ENCODE measurements at regions not wholly inside any gene's neighbourhood (a gene's known extent, or its start where the extent isn't known, plus 50 kb on each side); places are given as distances from the start of the nearest gene placed in this dataset.
"Not testable (repeated sequence)": the region's sequence is repeated elsewhere in the genome, so short reads cannot be mapped to it uniquely, and the experiment has no call there.

- H3K27me3 ChIP-seq (ENCODE audit: insufficient read depth, low read length); H3K27ac ChIP-seq (ENCODE audit: low read depth, low read length); H3K79me2 ChIP-seq (ENCODE audit: insufficient read depth, low read length); H2AFZ ChIP-seq (ENCODE audit: low read depth, low read length, poor library complexity, severe bottlenecking); DNase-seq (ENCODE audit: low read depth, low spot score); H3K9ac ChIP-seq (ENCODE audit: low read length); H3K36me3 ChIP-seq (ENCODE audit: control insufficient read depth in 1 of 2, insufficient read depth in 2 of 2, low read length in 2 of 2); H4K20me1 ChIP-seq (ENCODE audit: insufficient read depth); H3K9me2 ChIP-seq (ENCODE audit: insufficient read depth); POLR2A ChIA-PET; H3K4me1 ChIP-seq (ENCODE audit: control insufficient read depth in 1 of 2, insufficient read depth in 2 of 2, low read length in 2 of 2); RAD21 ChIA-PET (ENCODE audit: low non-redundant PET in 1 of 2, low total read pairs in 2 of 2, uncharacterized antibody in 2 of 2, unreplicated experiment in 2 of 2); CTCF ChIA-PET; H3K9me3 ChIP-seq (ENCODE audit: control insufficient read depth in 1 of 2, insufficient read depth in 1 of 2, low read depth in 1 of 2, low read length in 2 of 2); intact Hi-C loops (cut with micrococcal nuclease); H3K4me2 ChIP-seq (ENCODE audit: low read length); BruUV-seq (replicated peaks); H3K4me3 ChIP-seq (replicated peaks in 1 of 2; ENCODE audit: low read depth in 1 of 2, low read length in 2 of 2); ATAC-seq: not testable (repeated sequence)
These were observed 250.9 kb upstream of the B3GALT2 start for GRCh38 chr1:193437333-193437732.

- Histone ChIP-seq H3K36me3 (ENCODE audit: control insufficient read depth in 1 of 2, insufficient read depth in 2 of 2, low read length in 2 of 2) (no peaks in the 10 kb centered on the region), H3K4me2 (ENCODE audit: low read length) (no peak overlapping the region), H4K20me1 (ENCODE audit: insufficient read depth) (no peaks in the 10 kb centered on the region), H3K4me3 (replicated peaks in 1 of 2; ENCODE audit: low read depth in 1 of 2, low read length in 2 of 2) (no peak overlapping the region), H3K9me2 (ENCODE audit: insufficient read depth) (no peaks in the 10 kb centered on the region), H3K27me3 (ENCODE audit: insufficient read depth, low read length) (no peaks in the 10 kb centered on the region), H2AFZ (ENCODE audit: low read depth, low read length, poor library complexity, severe bottlenecking) (no peak overlapping the region), H3K4me1 (ENCODE audit: control insufficient read depth in 1 of 2, insufficient read depth in 2 of 2, low read length in 2 of 2) (no peaks in the 10 kb centered on the region), H3K27ac (ENCODE audit: low read depth, low read length) (no peak overlapping the region), H3K79me2 (ENCODE audit: insufficient read depth, low read length) (no peaks in the 10 kb centered on the region), H3K9ac (ENCODE audit: low read length) (no peak overlapping the region), H3K9me3 (ENCODE audit: control insufficient read depth in 1 of 2, insufficient read depth in 1 of 2, low read depth in 1 of 2, low read length in 2 of 2) (peaks cover 6 to 7% of the 10 kb centered on the region in 2 experiments; a peak in 2 of 4 replicates)
- ChIA-PET CTCF (no interaction called here), POLR2A (no interaction called here), RAD21 (ENCODE audit: low non-redundant PET in 1 of 2, low total read pairs in 2 of 2, uncharacterized antibody in 2 of 2, unreplicated experiment in 2 of 2) (no interaction called here)
- no peak for TF ChIP-seq ZNF274 (IDR thresholded peaks at IDR 0.05; ENCODE audit: low read depth, low read length)
- TF ChIP-seq ATF3 (IDR thresholded peaks at IDR 0.05) = no peak
- no peak for TF ChIP-seq POLR2A (IDR thresholded peaks at IDR 0.05; ENCODE audit: borderline replicate concordance, extremely low read depth, insufficient read depth, insufficient read length)
- no peak for TF ChIP-seq CBX3 (IDR thresholded peaks at IDR 0.05; ENCODE audit: low read depth)
- TF ChIP-seq ELF1 (IDR thresholded peaks at IDR 0.05; ENCODE audit: borderline replicate concordance, low read depth) = no peak
- no peak for TF ChIP-seq FOSL1 (IDR thresholded peaks at IDR 0.05; ENCODE audit: low read depth)
- TF ChIP-seq YY1 (IDR thresholded peaks at IDR 0.05; ENCODE audit: extremely low read depth, insufficient replicate concordance, low read depth, low read length) = no peak
- TF ChIP-seq TCF7L2 (IDR thresholded peaks at IDR 0.05; ENCODE audit: borderline replicate concordance, extremely low read depth, insufficient read depth, insufficient read length) = no peak
- TF ChIP-seq POLR2AphosphoS5 (IDR thresholded peaks at IDR 0.05; ENCODE audit: low read depth, low read length) = no peak
- TF ChIP-seq SRF (IDR thresholded peaks at IDR 0.05; ENCODE audit: low read depth) = no peak
- no peak for TF ChIP-seq REST (IDR thresholded peaks at IDR 0.05; ENCODE audit: low read depth)
- TF ChIP-seq ZFX (IDR thresholded peaks at IDR 0.05) = no peak
- intact Hi-C loops (cut with micrococcal nuclease) = no loop called here
- no peak for ATAC-seq
- DNase-seq (ENCODE audit: low read depth, low spot score) = no peak
- BruUV-seq (replicated peaks) = no TSS peak
These were observed 249.4 kb upstream of the B3GALT2 start for GRCh38 chr1:193435781-193436180.

Data from HCT116 (cell line).